Stimulated activated CD4-positive, alpha-beta T cell treated with anti-CD3 and anti-CD28 coated beads, Interleukin-15, amount 100 ng/mL, for 48 hours (primary cell): ENCODE measurements at regions not wholly inside any gene's neighbourhood (a gene's known extent, or its start where the extent isn't known, plus 50 kb on each side); places are given as distances from the start of the nearest gene placed in this dataset.
"Not testable (repeated sequence)": the region's sequence is repeated elsewhere in the genome, so short reads cannot be mapped to it uniquely, and the experiment has no call there.

Source experiments
- DNase-seq, 2 donors: peaks; one replicate each; pipeline ENCODE4 v3.0.0-alpha.2; 2020; ENCODE audit warnings: low read depth in 2 of 2

DNA sequence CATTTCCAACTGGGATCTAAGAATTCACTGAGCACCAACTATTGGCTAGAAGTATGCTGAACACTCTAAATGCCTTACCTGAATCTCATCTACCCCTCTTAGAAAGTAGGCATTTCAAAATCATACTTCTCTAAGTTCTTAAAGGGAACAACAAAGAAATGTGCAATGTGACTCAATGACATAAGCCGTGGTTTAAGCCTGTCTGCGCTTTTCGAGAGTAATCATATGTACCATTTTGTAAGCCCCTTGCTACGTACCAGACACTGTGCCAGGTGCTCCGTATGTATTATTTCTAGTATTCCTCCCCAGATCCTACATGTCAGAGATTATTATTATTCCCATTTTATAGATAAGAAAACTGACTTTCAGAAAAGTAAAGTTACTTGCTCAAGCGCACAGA is 454.2 kb downstream of the SETD4 start:
- DNase-seq = no peak

DNA sequence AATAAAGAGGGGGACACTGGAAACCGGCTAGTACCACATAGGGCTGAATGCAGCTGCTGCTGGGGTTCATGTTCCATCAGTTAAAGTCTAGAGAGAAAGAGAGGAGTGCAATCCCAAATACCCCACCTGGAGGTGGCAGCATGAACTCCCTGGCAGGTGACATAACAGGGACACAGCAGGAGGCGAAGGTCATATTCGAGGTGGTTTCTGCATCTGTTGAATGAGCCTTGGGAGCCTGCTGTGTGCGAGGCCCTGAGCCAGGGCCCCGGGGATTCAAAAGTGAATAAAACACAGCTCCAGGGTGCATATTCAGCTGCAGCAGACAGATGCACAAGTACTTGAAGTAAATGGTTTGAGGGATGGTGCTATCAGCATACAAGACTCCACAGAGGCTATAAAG is 456.8 kb downstream of the SETD4 start:
- DNase-seq = no peak

DNA sequence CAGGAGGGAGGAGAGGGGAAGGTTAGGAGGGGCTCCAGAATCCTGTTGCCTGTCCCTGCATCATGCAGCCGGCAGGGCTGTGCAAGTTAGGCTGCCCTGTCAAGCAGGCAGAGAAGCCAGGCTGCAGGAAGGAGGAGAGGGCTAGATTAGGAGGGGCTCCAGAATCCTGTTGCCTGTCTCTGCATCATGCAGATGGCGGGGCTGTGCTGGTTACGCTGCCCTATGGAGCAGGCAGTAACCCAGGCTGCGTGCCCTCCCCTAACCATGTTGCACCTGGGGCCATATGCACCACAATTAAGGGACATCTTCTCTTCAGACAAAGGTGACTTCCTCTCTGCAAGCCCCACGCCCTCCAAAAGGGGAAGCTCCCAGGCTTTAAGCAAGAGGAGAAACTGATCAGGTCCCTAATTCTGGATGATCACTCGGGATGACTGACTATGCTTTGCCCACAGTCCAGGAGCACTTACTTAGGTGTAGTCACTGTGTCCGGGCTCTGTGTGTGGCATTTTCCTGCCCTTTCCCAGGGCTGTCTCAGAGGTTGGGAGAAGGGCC is 457.4 kb downstream of the SETD4 start:
- DNase-seq = no peak

DNA sequence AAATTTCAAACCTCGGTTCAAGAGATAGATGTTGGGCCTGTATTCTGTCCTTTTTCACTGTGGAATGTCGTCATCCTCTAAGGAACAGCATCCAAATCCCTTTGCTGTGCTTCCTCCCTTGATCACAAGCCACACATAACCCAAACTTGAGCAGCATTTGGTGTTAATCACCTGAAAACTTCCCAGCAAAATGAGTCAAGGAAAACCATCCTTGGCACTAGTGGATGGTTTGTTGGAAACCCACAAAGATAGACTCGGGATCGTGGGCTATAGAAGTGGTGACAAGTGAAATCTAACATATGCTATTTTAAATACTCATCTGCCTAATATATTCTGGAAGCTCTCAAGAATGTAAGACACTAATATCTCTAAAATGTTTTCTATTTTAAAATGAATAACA is 459.1 kb downstream of the SETD4 start:
- DNase-seq = no peak

DNA sequence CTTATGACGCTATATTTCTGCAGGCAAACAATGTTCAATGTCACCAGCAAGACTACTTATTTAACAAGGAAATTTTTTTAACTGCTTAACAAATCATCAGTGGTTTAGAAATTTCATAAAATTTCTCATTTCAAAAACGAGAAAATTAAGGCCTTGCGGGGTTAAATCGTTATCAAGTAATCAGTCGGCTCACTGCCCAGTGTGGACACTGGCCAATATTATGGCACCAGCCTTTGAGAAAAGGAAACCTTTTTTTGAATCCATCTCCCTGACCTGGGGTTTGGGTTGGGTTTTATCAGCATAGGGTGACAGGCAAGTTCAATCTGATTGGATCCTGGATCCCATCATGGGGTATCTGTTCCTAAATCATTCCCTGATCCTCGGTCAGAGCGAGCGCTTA is 461.2 kb downstream of the SETD4 start:
- no peak for DNase-seq

DNA sequence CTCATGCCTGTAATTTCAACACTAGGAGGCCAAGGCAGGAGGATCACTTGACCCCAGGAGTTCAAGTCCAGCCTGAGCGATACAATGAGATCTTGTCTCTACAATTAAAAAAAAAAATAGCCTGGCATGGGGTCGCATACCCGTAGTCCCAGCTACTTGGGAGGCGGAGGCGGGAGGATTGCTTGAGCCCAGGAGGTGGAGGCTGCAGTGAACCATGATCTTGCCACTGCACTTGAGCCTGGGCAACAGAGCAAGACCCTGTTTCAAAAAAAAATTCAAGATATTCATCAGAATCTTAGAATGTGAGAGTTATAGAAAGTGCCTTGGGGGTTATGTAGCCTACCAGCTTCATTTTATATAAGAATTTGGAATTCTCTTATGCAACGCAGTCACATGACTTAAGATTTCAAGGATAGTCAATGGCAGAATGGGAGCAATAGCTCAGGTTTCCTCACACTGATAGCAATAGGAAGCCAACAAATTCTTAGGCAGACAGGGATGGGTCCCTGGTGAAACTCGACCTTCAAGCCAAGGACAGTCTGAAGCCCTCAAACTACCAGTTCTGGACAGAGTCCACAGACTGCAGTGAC is 462.5 kb downstream of the SETD4 start:
- DNase-seq = no peak

DNA sequence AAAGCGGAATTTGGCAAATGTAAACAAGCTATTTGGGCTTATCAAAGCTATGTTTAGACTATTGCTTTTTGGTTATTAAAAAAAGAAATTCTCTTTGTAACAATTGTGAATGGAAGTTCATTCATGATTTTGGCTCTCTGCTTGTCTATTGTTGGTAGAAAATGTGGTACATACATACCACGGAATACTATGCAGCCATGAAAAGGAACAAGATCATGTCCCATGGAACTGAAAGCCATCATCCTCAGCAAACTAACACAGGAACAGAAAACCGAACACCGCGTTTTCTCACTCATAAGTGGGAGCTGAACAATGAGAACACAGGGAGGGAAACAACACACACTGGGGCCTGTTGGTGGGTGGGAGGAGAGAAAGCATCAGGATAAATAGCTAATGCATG is 465.4 kb downstream of the SETD4 start:
- no peak for DNase-seq

DNA sequence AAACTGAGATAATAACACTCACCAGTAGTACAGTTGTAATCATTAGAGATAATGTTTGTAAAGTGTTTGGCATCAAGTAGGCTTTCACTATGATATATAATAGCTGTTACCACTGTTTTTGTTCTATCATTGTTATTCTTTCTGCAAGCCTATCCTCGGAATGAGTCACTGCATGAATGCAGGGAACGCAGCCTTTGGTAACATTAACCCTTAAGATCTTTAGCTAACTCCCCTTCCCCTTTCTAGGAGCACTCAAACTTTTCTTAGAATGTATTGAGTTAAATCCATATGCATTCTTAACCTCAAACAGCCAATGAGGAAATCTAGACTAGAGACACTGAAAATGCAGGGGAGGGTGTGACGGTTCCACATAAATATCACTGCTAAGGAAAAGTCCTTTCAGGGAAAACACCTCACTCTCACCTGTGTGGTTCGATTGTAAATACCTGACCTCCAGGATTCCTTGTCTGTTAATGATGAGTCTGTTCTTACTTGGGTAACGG is 467.3 kb downstream of the SETD4 start:
- no peak for DNase-seq

DNA sequence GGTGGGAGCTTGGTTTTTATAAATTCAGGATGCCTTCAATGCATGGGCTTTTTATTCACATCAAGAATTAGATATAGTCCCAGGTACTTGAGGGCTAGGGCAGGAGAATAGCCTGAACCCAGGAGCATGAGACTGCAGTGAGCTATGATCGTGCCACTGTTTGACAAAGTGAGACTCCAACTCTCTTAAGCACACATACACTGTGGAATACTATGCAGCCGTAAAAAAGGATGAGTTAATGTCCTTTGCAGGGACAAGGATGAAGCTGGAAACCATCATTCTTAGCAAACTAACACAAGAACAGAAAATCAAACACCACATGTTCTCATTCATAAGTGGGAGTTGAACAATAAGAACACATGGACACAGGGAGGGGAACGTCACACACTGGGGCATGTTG is 470.0 kb downstream of the SETD4 start:
- not testable (repeated sequence) for DNase-seq

DNA sequence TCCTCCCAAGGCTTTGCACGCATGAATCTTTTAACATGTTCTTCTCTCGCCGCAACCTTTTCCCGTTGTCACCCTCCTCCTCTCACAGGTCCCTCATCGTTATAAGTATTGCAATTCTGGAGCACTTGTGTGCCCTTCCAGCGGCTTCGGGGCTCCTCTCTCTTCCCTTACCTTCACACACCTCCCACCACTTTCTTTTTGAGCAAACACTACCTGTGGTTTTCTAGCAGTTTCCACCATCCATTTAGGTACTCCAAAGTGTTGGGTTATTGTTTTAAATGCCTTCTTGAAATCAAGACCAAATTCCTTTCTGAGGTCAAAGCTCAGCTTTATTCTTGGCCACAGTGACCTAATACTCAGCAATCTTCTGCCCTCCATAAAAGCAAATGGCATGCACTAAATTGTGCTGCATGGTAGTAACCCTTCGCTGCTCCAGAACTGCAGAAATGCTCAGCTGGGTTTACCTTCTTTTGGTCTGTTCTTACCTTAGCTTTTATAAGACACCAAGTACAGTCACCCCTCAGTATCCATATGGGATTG is 472.4 kb downstream of the SETD4 start:
- DNase-seq = no peak

DNA sequence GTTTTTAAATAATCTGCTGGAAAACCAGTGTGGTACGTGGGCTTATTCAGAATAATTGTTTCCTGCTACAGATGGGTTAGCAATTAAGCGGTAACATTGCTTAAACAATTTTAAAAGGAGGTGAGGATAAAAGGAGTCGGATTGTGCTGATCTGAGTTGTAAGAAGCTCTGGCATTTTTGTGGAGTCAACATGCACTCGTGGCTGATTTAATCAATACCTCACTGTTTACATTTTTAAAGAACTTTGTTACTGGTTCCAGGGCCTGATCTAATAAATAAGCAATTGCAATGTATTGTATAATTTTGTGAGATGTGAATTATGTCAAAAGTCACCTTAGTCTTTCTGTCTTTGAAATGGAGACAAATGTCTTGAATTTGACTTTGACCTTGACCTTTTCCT is 474.0 kb downstream of the SETD4 start:
- no peak for DNase-seq

DNA sequence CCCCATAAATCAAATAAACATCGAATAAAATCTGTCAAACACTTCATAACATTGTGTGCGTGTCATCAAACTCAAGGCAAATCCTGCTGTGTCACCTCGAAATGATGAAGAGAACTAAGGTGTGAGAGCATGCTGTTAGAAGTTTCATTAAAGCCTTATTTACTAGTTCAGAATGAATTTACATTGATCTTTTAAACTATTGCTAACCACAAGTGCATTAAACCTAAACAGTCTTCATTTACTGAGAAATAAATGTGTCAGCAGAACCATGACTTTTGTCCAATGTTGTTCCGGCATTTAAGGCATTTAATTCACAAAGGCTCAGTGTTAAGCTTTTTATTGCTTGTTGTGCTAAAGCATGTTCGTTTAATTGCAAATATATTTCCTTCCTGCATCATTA is 474.4 kb downstream of the SETD4 start:
- DNase-seq = no peak

DNA sequence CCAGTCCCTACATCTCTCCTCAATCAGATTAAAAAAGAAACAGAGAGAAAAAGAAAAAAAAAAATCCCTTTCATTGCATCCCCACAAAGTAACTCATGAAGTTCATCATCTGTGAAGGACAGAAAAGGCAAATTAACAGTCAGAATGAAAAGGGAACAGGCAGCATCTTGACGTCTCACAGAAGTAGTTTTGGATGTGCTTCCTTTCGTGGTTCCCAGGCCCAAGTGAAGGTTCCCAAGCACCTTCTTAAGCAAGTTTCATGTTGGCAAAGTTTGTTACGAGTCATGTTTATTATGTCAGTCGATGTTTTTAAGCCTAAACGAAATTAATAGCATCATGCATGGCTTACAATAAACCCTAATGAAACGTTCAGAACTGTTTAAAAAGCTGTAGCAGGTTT is 475.2 kb downstream of the SETD4 start:
- no peak for DNase-seq

DNA sequence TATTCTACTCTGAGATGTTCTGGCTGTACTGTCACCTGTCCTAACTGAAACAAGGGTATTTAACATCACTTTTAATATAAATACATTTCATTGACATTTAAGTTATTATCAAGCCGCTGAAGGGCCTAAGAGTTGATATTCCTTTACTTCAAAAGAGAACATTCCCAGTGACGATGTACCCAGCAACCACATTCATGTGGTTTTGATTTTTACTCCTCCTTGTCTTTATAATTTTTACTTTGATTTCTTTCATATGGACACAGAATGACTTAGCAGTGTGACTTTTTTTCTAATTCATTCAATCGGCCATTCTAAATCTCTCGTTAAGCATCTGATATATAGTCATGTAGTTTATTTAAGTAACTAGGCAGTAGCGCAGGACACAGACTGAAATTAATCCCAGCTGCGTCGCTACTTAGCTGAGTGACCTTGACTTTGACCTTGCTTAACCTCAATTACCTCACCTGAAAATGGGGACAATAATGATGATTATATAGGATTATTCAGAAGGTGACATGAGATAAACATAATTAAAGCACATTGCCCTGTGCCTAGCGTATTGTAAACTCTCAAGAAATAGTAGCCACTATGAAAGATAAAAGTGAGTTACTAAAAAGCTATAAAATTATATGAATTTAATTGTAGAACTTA is 476.6 kb downstream of the SETD4 start:
- no peak for DNase-seq

DNA sequence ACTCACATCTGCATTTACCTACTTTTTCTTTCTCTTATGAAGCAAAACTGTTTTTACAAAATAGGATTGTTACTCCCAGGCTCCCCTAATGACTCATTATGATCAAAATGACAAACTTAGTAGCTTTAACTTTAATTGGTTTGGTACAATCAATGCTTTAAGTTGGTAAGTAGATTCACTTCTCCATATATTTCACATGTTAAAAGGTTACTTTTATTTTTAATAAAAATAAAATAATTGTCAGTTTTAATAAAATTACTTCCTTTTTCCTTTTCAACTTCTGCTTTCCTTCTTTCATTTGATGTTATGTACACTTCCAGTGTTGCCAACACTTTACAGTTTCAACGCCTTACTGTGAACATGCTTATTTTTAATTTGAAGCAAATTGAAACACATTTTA is 477.6 kb downstream of the SETD4 start:
- DNase-seq = no peak

DNA sequence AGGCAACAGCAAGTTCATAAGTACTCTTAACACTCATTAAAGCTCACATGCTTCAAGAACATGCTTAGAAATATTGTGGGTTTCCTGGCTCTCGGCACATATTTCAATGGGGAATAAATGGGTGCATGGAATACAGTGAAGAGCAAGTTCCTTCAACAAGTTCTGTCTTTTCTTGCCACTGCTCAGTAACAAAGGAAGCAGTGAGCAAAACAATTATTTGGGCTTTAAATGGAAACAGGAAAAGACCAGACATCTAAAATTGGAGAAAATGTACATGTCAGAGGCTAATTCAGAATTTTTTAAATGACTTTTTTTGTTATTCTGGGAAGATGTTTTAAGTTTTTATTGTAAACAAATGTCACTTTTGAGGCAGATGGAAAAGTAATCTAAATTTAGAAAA is 478.7 kb downstream of the SETD4 start:
- no peak for DNase-seq

DNA sequence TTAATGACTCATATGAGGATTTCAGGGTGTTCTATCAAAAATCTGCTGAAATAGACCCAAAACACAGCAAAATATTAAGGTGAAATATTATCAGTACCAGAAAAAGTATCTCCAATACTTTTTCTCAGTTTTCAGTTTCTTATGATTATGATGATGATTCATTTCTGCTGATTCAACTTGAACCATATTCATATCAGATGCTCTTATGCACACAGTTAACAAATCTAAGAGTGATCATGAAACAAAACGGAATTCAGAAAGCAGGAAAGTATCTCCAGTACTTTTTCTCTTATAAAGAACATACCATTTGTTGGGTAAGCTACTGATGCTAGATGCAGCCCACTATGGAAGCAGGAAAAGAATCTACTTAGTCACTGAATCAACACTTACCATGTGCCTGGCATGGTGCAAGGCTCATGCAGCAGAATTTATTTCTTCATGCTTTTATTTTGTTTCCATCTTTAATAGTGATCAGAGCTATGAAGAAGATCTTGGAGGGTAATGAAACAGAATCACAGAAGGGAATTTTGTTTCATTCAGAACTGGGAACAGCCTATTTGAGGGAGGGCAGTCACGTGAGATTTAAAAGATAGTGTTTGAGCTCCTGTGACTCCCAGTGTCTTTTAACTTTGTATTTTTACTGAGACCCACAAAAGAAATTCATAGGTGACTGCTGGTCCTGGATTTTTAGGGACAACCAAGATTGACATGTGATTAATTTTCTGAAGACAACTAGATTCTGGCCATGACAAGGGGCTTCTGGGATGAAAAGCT is 480.6 kb downstream of the SETD4 start:
- DNase-seq = no peak

DNA sequence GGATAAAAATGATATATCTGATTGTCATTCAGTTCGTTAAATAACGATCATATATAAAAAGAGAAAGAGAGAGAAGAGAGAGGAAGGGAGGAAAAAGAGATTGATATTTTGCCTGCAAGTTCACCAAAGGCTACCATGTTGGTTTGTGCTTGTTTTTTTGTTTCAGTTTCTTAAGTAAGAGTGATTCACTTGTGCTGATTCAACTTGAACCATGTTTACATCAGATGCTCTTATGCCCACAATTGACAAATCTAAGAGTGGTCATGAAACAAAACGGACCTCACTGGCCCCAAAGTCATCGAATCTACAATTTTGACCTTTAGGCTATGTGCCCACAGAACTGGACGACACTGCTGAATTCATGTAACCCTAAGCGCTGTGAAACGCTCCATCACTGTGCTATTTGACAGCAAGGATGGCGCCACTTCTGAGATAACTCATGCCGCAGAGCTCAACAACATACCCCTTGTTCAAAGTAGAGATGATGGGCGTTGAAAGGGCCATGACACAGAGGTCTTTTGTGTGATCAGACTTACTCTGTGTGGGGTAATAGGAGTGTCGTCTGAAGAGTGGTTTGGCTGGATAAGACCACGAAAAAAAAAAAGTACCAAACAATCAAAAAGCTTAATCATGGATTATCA is 481.4 kb downstream of the SETD4 start:
- DNase-seq = peak; percentile 13 to 25

DNA sequence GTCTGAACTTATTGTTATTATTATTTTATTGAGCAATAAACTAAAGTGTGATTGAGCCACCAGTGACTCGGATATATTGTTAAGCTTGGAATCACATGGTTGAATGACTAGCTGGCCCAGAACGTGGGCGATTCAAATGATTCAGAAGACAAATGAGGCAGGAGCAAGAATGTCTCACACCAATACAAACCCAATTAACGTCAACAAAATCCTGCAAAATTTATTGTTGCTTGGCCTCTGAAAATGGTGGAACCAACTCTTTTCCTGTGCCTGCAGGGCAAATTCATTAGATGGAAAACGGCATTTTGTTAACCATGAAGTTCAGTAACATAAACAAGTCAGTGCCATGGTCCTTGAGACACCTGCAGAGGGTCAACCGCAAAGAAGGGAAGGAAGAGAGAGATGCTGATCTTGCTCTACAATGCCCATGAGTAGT is 482.0 kb downstream of the SETD4 start:
- DNase-seq = no peak

DNA sequence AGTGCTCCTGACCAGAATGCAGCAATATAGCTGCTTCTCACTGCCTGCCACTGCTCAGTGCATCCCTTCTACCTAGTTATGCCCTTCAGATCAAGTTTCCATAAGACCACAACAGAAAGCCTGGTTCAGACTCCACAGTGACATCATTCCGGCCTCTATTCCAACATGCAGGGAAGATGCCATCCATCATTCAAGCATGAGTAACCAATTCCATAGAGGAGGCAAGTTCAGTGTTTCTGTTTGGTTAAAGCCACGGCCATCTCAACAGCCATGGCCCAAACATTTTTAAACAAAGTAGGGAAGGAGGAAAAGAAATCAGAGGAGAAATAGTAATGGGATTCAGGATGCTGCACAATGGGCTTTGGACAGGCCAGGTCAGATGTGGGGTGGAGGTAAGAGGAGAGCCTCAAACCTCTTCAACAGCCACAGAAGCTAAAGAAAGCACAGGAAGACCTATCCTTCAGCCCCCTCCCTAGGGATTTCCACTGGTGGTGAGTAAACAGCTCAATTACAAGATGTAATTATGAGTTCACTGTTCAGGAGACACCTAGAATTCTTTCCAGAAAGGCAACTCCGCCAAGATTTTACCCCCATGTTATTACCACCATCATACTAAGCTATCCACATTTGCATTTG is 484.9 kb downstream of the SETD4 start:
- no peak for DNase-seq
